GM23338 (cell line): ENCODE measurements at regions not wholly inside any gene's neighbourhood (a gene's known extent, or its start where the extent isn't known, plus 50 kb on each side); places are given as distances from the start of the nearest gene placed in this dataset.

Experiments used
- ATAC-seq: fragments of 200-7000 bp; cut with Tn5 transposase; 3 replicates; pipeline ENCODE4 v1.9.1; 2020
- DNase-seq: peaks from one replicate; pipeline ENCODE4 v3.0.0-alpha.2; 2015; ENCODE audit warnings: low spot score
- H2AFZ ChIP-seq: fragments of 200-600 bp; sonication (generic); 2 replicates; pipeline ENCODE4 v1.8.0; 2016; ENCODE audit warnings: antibody characterized with exemption, mild to moderate bottlenecking, moderate library complexity
- H3F3A ChIP-seq: fragments of 200-600 bp; sonication (generic); replicated peaks from 2 replicates; pipeline ENCODE4 v1.8.0; 2017; ENCODE audit warnings: antibody characterized with exemption, mixed run types, low read depth
- H3K27ac ChIP-seq: fragments of 200-600 bp; sonication (generic); 2 replicates; pipeline ENCODE4 v1.6.1; 2016; ENCODE audit warnings: low read depth
- H3K27me3 ChIP-seq: fragments of 200-600 bp; sonication (generic); 2 replicates; pipeline ENCODE4 v1.8.0; 2016; ENCODE audit warnings: mild to moderate bottlenecking, mixed run types, moderate library complexity; ENCODE audit not compliant: insufficient read depth
- H3K36me3 ChIP-seq: fragments of 200-600 bp; sonication (generic); 2 replicates; pipeline ENCODE4 v1.8.0; 2016; ENCODE audit warnings: mild to moderate bottlenecking; ENCODE audit not compliant: insufficient read depth
- H3K4me1 ChIP-seq: fragments of 200-600 bp; sonication (generic); 2 replicates; pipeline ENCODE4 v1.8.0; 2016; ENCODE audit warnings: mild to moderate bottlenecking, moderate library complexity; ENCODE audit not compliant: insufficient read depth
- H3K4me2 ChIP-seq: fragments of 200-600 bp; sonication (generic); 2 replicates; pipeline ENCODE4 v1.7.1; 2017; ENCODE audit warnings: mixed run types
- H3K4me3 ChIP-seq: fragments of 200-600 bp; sonication (generic); 2 replicates; pipeline ENCODE4 v1.6.1; 2016; ENCODE audit warnings: mixed run types
- H3K79me2 ChIP-seq: fragments of 200-600 bp; sonication (generic); replicated peaks from 2 replicates; pipeline ENCODE4 v1.8.0; 2017; ENCODE audit warnings: mild to moderate bottlenecking; ENCODE audit not compliant: insufficient read depth
- H3K9me2 ChIP-seq: fragments of 200-600 bp; sonication (generic); 2 replicates; pipeline ENCODE4 v1.8.0; 2017; ENCODE audit not compliant: insufficient read depth
- H4K20me1 ChIP-seq: fragments of 200-600 bp; sonication (generic); replicated peaks from 2 replicates; pipeline ENCODE4 v1.8.0; 2017; ENCODE audit warnings: mild to moderate bottlenecking; ENCODE audit not compliant: insufficient read depth
- H3K27ac Mint-ChIP-seq: 2 replicates; pipeline ENCODE4 v1.8.0; 2020; ENCODE audit warnings: inconsistent platforms, mild to moderate bottlenecking, moderate library complexity, mixed read lengths
- H3K27me3 Mint-ChIP-seq: 3 replicates; pipeline ENCODE4 v1.8.0; 2022; ENCODE audit warnings: low read depth, mild to moderate bottlenecking, moderate library complexity, mixed read lengths, inconsistent platforms; ENCODE audit not compliant: insufficient read depth, poor library complexity
- H3K36me3 Mint-ChIP-seq: 3 replicates; pipeline ENCODE4 v1.8.0; 2021; ENCODE audit warnings: low read depth, mild to moderate bottlenecking, inconsistent platforms, moderate library complexity, mixed read lengths
- H3K4me1 Mint-ChIP-seq: 3 replicates; pipeline ENCODE4 v1.8.0; 2020; ENCODE audit warnings: mild to moderate bottlenecking, inconsistent platforms, mixed read lengths
- H3K4me3 Mint-ChIP-seq: 3 replicates; pipeline ENCODE4 v1.8.0; 2021; ENCODE audit warnings: moderate library complexity, mild to moderate bottlenecking, inconsistent platforms, mixed read lengths
- H3K9me3 Mint-ChIP-seq: 3 replicates; pipeline ENCODE4 v1.8.0; 2020; ENCODE audit warnings: moderate library complexity, mild to moderate bottlenecking, inconsistent platforms, mixed read lengths
- CREB1 ChIP-seq: fragments of 250-450 bp; sonication (Bioruptor Pico); IDR thresholded peaks from 2 replicates; pipeline ENCODE4 v1.5.0; 2020; ENCODE audit warnings: low read depth, mild to moderate bottlenecking, moderate library complexity
- CTCF ChIP-seq, 2 experiments: fragments of 200-600 bp in 1 of 2; sonication (generic) in 1 of 2; conservative IDR thresholded peaks; 2 replicates each; pipeline versions ENCODE4 v1.5.1 to v1.6.1; 2016 to 2017; ENCODE audit warnings: antibody characterized with exemption in 2 of 2, low read depth in 2 of 2, mild to moderate bottlenecking in 2 of 2, moderate library complexity in 1 of 2
- ETS1 ChIP-seq: IDR thresholded peaks from 2 replicates; pipeline ENCODE4 v1.6.1; 2016; ENCODE audit warnings: antibody characterized with exemption
- EZH2 ChIP-seq: fragments of 200-600 bp; sonication (generic); IDR thresholded peaks from one replicate; pipeline ENCODE4 v1.8.0; 2017; ENCODE audit warnings: antibody characterized with exemption, mild to moderate bottlenecking, low read depth; ENCODE audit not compliant: unreplicated experiment
- JUNB ChIP-seq: IDR thresholded peaks from one replicate; pipeline ENCODE4 v1.6.1; 2016; ENCODE audit warnings: antibody characterized with exemption; ENCODE audit not compliant: unreplicated experiment
- NANOG ChIP-seq: IDR thresholded peaks from 2 replicates; pipeline ENCODE4 v1.6.1; 2016; ENCODE audit warnings: antibody characterized with exemption, borderline replicate concordance
- POLR2AphosphoS5 ChIP-seq: IDR thresholded peaks from 2 replicates; pipeline ENCODE4 v1.6.1; 2016; ENCODE audit warnings: antibody characterized with exemption, low read depth
- STAT1 ChIP-seq: IDR thresholded peaks from one replicate; pipeline ENCODE4 v1.6.1; 2016; ENCODE audit warnings: antibody characterized with exemption; ENCODE audit not compliant: unreplicated experiment
- ZNF114 ChIP-seq: fragments of 250-450 bp; sonication (Bioruptor Pico); IDR thresholded peaks from 2 replicates; pipeline ENCODE4 v1.5.0; 2020; ENCODE audit warnings: mild to moderate bottlenecking, moderate library complexity
- ZNF462 ChIP-seq: fragments of 250-450 bp; sonication (Bioruptor Pico); IDR thresholded peaks from 2 replicates; pipeline ENCODE4 v1.5.0; 2020; ENCODE audit warnings: mild to moderate bottlenecking, moderate library complexity

GRCh38 chr11:24005202-24005876 is 491.5 kb upstream of the LUZP2 start:
- Histone ChIP-seq H3K27ac (no peak overlapping the region), H4K20me1 (no peaks in the 10 kb centered on the region), H3K36me3 (no peaks in the 10 kb centered on the region), H3F3A (no peaks in the 10 kb centered on the region), H2AFZ (no peak overlapping the region), H3K9me2 (peaks cover 4% of the 10 kb centered on the region; the same call in 1 of the 2 replicates), H3K4me1 (no peaks in the 10 kb centered on the region), H3K4me2 (no peak overlapping the region), H3K4me3 (no peak overlapping the region), H3K79me2 (no peaks in the 10 kb centered on the region), H3K27me3 (no peaks in the 10 kb centered on the region)
- TF ChIP-seq CTCF (conservative IDR thresholded peaks at IDR 0.05; ENCODE audit: low read depth in 2 of 2): no peak
- no peak for TF ChIP-seq STAT1
- TF ChIP-seq CREB1 (CRISPR knock-in tag): no peak
- TF ChIP-seq ETS1: no peak
- no peak for TF ChIP-seq ZNF114 (CRISPR knock-in tag)
- no peak for TF ChIP-seq EZH2
- no peak for TF ChIP-seq JUNB
- no peak for ATAC-seq
- Mint-ChIP-seq H3K4me1 (peaks cover 3% of the 10 kb centered on the region; the same call in 1 of the 3 replicates), H3K27me3 (no peaks in the 10 kb centered on the region), H3K36me3 (no peaks in the 10 kb centered on the region; the same call in 2 of the 3 replicates), H3K27ac (no peak overlapping the region), H3K4me3 (no peak overlapping the region), H3K9me3 (peaks cover 8% of the 10 kb centered on the region)
- DNase-seq: no peak

- peak overlapping the region; percentile 89 for H2AFZ ChIP-seq
- H4K20me1 ChIP-seq: no peaks in the 10 kb centered on the region
- ATAC-seq (no peak), DNase-seq (peak; percentile 56)
- Mint-ChIP-seq H3K27me3 (no peaks in the 10 kb centered on the region), H3K4me1 (no peaks in the 10 kb centered on the region), H3K4me3 (no peak overlapping the region), H3K9me3 (peaks cover 11% of the 10 kb centered on the region), H3K36me3 (peaks cover 12% of the 10 kb centered on the region), H3K27ac (no peak overlapping the region)
- H3K27me3 ChIP-seq: no peaks in the 10 kb centered on the region
- H3K4me3 ChIP-seq: no peak overlapping the region
- no peak overlapping the region for H3K4me2 ChIP-seq
- H3K79me2 ChIP-seq: no peaks in the 10 kb centered on the region
- H3K27ac ChIP-seq: no peak overlapping the region
- 0 out of 2 replicates have a peak, but pooled peaks cover 2% of the 10 kb centered on the region for H3K4me1 ChIP-seq
- no peaks in the 10 kb centered on the region; the same call in 1 of the 2 replicates for H3K36me3 ChIP-seq
- 0 out of 2 replicates have a peak, but pooled peaks cover 5% of the 10 kb centered on the region for H3K9me2 ChIP-seq
- no peaks in the 10 kb centered on the region for H3F3A ChIP-seq
- TF ChIP-seq STAT1 (no peak), ETS1 (no peak), POLR2AphosphoS5 (no peak), EZH2 (no peak), ZNF462 (CRISPR knock-in tag) (no peak), CREB1 (CRISPR knock-in tag) (no peak), NANOG (no peak), ZNF114 (CRISPR knock-in tag) (no peak)
Measured at GRCh38 chr11:24043842-24044241, 453.0 kb upstream of the LUZP2 start.
